Heart left ventricle (tissue), 13 donors: ENCODE measurements at regions not wholly inside any gene's neighbourhood (a gene's known extent, or its start where the extent isn't known, plus 50 kb on each side); places are given as distances from the start of the nearest gene placed in this dataset.

ENCODE experiments used
- POLR2A ChIP-seq, 2 donors: fragments of 450-650 bp; IDR thresholded peaks; one replicate each; pipeline ENCODE4 v1.6.1; 2017; ENCODE audit warnings: antibody characterized with exemption in 2 of 2, mild to moderate bottlenecking in 2 of 2, moderate library complexity in 2 of 2
- TF ChIP-seq, protein P1 (sequence below), 12 donors: fragments of 200-600 bp; sonication (generic) in 4 of 12; IDR thresholded peaks; one replicate each; pipeline versions ENCODE4 v1.5.0 to v1.8.0; 2018 to 2022; ENCODE audit warnings: antibody characterized with exemption in 12 of 12, mild to moderate bottlenecking in 5 of 12
- donor health status: ischemic (EF 13 %, LVEDD 7.1; RV severe dilation, severe dysfunction).
- donor health status: DM: no; HTN: yes; CAD: no.
- donor health status: DM: no; HTN: no; CAD: no.
- donor health status: ischemic (EF 25% LVEDD 6.9; RV normal size, moderate dysfunction).
- donor health status: ischemic (EF 25% LVEDD 5.7; RV mildly dilated, moderate dysfunction).
- donor health status: ischemic (EF 35%, LVEDD 5.7; RV mildly dilated, moderate dysfunction).
- donor health status: nonischemic (EF 11% LVEDD 7.7; RV severe dilation, severe dysfunction).
- donor health status: DM: yes; HTN: yes; CAD: no.
- donor health status: PGD.
- donor health status: ischemic (EF 29% LVEDD 5.4; RV normal size, mild dysfunction).
- donor health status: nonischemic (EF 23%, LVEDD 6.1; RV moderate dilation, normal function).

DNA sequence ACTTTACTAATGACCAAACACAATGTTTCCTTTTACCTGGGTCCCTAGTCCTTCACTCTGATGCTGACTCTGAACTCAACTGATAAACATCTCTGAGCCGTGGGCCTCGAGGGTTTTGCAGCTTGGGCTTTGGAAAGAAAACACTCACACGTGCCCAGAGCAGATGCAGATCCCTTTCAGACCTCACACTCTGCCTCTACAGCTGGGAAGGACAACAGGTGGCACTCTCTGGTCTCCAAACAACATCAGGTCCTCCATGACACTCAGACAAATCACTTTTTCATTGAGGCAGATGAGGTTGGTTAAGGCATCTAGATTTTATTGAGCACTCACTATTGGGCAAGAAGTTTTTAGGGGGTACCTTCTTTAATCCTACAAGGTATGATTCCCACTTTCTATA, 64.7 kb upstream of the NTRK3 start:
- TF ChIP-seq, protein P1, sequence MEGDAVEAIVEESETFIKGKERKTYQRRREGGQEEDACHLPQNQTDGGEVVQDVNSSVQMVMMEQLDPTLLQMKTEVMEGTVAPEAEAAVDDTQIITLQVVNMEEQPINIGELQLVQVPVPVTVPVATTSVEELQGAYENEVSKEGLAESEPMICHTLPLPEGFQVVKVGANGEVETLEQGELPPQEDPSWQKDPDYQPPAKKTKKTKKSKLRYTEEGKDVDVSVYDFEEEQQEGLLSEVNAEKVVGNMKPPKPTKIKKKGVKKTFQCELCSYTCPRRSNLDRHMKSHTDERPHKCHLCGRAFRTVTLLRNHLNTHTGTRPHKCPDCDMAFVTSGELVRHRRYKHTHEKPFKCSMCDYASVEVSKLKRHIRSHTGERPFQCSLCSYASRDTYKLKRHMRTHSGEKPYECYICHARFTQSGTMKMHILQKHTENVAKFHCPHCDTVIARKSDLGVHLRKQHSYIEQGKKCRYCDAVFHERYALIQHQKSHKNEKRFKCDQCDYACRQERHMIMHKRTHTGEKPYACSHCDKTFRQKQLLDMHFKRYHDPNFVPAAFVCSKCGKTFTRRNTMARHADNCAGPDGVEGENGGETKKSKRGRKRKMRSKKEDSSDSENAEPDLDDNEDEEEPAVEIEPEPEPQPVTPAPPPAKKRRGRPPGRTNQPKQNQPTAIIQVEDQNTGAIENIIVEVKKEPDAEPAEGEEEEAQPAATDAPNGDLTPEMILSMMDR (IDR thresholded peaks at IDR 0.05): no peak
- no peak for TF ChIP-seq POLR2A (IDR thresholded peaks at IDR 0.05)
